Activated CD8-positive, alpha-beta memory T cell treated with anti-CD3 and anti-CD28 coated beads, Interleukin-2, amount 50 U/mL, for 48 hours (primary cell): ENCODE measurements at regions not wholly inside any gene's neighbourhood (a gene's known extent, or its start where the extent isn't known, plus 50 kb on each side); places are given as distances from the start of the nearest gene placed in this dataset.

Source experiments
- DNase-seq: peaks from one replicate; pipeline ENCODE4 v3.0.0-alpha.2; 2020

GRCh38 chr2:220129391-220129790 is 502.0 kb downstream of the SLC4A3 start:
- DNase-seq = no peak

GRCh38 chr2:220134756-220135534 is 507.5 kb downstream of the SLC4A3 start:
- no peak for DNase-seq

GRCh38 chr2:220143336-220143735 is 515.9 kb downstream of the SLC4A3 start:
- no peak for DNase-seq

- no peak for DNase-seq
Measured at GRCh38 chr2:220144411-220144810, 517.0 kb downstream of the SLC4A3 start.

- no peak for DNase-seq
Measured at GRCh38 chr2:220147161-220148038, 520.0 kb downstream of the SLC4A3 start.

- no peak for DNase-seq
Measured at GRCh38 chr2:220148471-220149248, 521.2 kb downstream of the SLC4A3 start.

GRCh38 chr2:220151341-220151740 is 523.9 kb downstream of the SLC4A3 start:
- no peak for DNase-seq

GRCh38 chr2:220152281-220152935 is 525.0 kb downstream of the SLC4A3 start:
- DNase-seq = no peak

- no peak for DNase-seq
Measured at GRCh38 chr2:220153118-220153517, 525.7 kb downstream of the SLC4A3 start.

- DNase-seq = no peak
Measured at GRCh38 chr2:220154304-220154703, 526.9 kb downstream of the SLC4A3 start.

GRCh38 chr2:220157312-220157711 is 529.9 kb downstream of the SLC4A3 start:
- no peak for DNase-seq

- DNase-seq = no peak
Measured at GRCh38 chr2:220159738-220160137, 532.3 kb downstream of the SLC4A3 start.

- no peak for DNase-seq
Measured at GRCh38 chr2:220162320-220162719, 534.9 kb downstream of the SLC4A3 start.

GRCh38 chr2:220163486-220163885 is 536.1 kb downstream of the SLC4A3 start:
- no peak for DNase-seq

- no peak for DNase-seq
Measured at GRCh38 chr2:220165401-220165800, 538.0 kb downstream of the SLC4A3 start.

- DNase-seq = no peak
Measured at GRCh38 chr2:220166616-220167015, 539.2 kb downstream of the SLC4A3 start.

- no peak for DNase-seq
Measured at GRCh38 chr2:220167956-220168355, 540.5 kb downstream of the SLC4A3 start.

GRCh38 chr2:220168891-220169546 is 541.6 kb downstream of the SLC4A3 start:
- no peak for DNase-seq

- no peak for DNase-seq
Measured at GRCh38 chr2:220174826-220175225, 547.4 kb downstream of the SLC4A3 start.

- DNase-seq = no peak
Measured at GRCh38 chr2:220175967-220176366, 548.5 kb downstream of the SLC4A3 start.

GRCh38 chr2:220178991-220179695 is 551.7 kb downstream of the SLC4A3 start:
- DNase-seq = no peak
